GM19397 (cell line): ENCODE measurements at regions not wholly inside any gene's neighbourhood (a gene's known extent, or its start where the extent isn't known, plus 50 kb on each side); places are given as distances from the start of the nearest gene placed in this dataset.

Source experiments
- ATAC-seq: cut with Tn5 transposase; IDR thresholded peaks from one replicate; pipeline ENCODE4 v1.9.1; 2021; ENCODE audit warnings: mild to moderate bottlenecking, moderate library complexity; ENCODE audit not compliant: unreplicated experiment

- ATAC-seq: no peak
Observed at GRCh38 chr5:32984851-32985610, 273.9 kb downstream of the NPR3 start.

- no peak for ATAC-seq
Observed at GRCh38 chr5:32989815-32990214, 278.7 kb downstream of the NPR3 start.

- no peak for ATAC-seq
Observed at GRCh38 chr5:32990593-32991420, 279.7 kb downstream of the NPR3 start.

- ATAC-seq: no peak
Observed at GRCh38 chr5:32991421-32991815, 280.3 kb downstream of the NPR3 start.

- no peak for ATAC-seq
Observed at GRCh38 chr5:32996336-32996735, 285.2 kb downstream of the NPR3 start.

- no peak for ATAC-seq
Observed at GRCh38 chr5:33008751-33009418, 297.8 kb downstream of the NPR3 start.

- no peak for ATAC-seq
Observed at GRCh38 chr5:33010846-33011245, 299.7 kb downstream of the NPR3 start.

- ATAC-seq: no peak
Observed at GRCh38 chr5:33011801-33012200, 300.7 kb downstream of the NPR3 start.

GRCh38 chr5:33023649-33024048 is 312.5 kb downstream of the NPR3 start:
- ATAC-seq: no peak

GRCh38 chr5:33032271-33033070 is 321.4 kb downstream of the NPR3 start:
- no peak for ATAC-seq

GRCh38 chr5:33033516-33033915 is 322.4 kb downstream of the NPR3 start:
- no peak for ATAC-seq

GRCh38 chr5:33034777-33035176 is 323.7 kb downstream of the NPR3 start:
- ATAC-seq: no peak

GRCh38 chr5:33035851-33036527 is 324.9 kb downstream of the NPR3 start:
- no peak for ATAC-seq

GRCh38 chr5:33037076-33037475 is 326.0 kb downstream of the NPR3 start:
- ATAC-seq: no peak

- no peak for ATAC-seq
Observed at GRCh38 chr5:33041586-33041985, 330.5 kb downstream of the NPR3 start.

GRCh38 chr5:33043343-33043997 is 332.3 kb downstream of the NPR3 start:
- no peak for ATAC-seq

GRCh38 chr5:33046091-33046490 is 335.0 kb downstream of the NPR3 start:
- no peak for ATAC-seq

- no peak for ATAC-seq
Observed at GRCh38 chr5:33048315-33048714, 337.2 kb downstream of the NPR3 start.

- ATAC-seq: no peak
Observed at GRCh38 chr5:33049298-33049697, 338.2 kb downstream of the NPR3 start.

- ATAC-seq: no peak
Observed at GRCh38 chr5:33049842-33050241, 338.7 kb downstream of the NPR3 start.
